ENCODE measurements at regions not wholly inside any gene's neighbourhood (a gene's known extent, or its start where the extent isn't known, plus 50 kb on each side); places are given as distances from the start of the nearest gene placed in this dataset.
A peak's percentile ranks its signal among the peaks of the same experiment; 100 is the strongest.

DNA sequence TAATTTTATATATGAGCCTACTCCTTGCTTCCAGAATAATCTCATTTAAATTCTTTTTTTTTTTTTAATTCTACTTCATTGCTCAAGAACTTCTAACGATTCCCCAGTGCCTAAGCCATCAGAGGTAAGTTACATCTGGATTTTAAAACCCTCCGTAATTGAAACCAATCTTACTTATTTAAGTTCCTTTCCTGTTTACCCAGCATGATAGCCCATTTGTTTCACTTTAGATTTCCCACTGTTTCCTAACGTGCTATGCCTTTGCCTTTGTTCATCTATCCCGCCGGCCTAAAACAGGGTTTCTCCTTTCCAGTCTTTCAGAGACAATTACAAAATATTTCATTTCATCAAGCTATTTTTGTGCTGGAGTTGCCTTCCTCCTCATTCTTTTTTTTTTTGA lies 75.8 kb upstream of the ETV1 start:
- no peak overlapping the region for H3K4me3 ChIP-seq (replicated peaks; ENCODE audit: insufficient read depth, low read length)

DNA sequence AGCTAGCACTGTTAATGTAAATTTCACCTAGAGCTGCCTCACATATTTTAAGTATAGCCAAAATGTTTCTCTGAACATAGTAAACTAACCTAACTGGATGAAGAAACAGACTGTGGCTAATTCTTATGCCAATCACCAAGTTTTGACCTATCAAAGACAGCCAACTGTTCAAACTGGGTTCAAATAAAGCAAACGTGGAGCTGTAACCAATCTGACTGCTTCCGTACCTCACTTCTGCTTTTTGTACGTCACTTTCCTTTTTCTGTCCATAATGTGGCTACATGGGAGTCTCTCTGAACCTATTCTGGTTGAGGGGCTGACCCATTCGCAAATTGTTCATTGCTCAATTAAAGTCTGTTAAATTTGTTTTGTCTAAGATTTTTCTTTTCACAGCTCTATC lies 66.3 kb upstream of the ETV1 start:
- DNase-seq (ENCODE audit: low read depth in 1 of 2, low spot score in 1 of 2) = no peak
- TF ChIP-seq POLR2AphosphoS5 (IDR thresholded peaks at IDR 0.05; ENCODE audit: low read depth) = no peak
- no peak for TF ChIP-seq GABPA (IDR thresholded peaks at IDR 0.05; ENCODE audit: low read depth)
- TF ChIP-seq SPI1 (IDR thresholded peaks at IDR 0.05; ENCODE audit: borderline replicate concordance, low read depth) = peak; percentile 70
- TF ChIP-seq, protein P1, sequence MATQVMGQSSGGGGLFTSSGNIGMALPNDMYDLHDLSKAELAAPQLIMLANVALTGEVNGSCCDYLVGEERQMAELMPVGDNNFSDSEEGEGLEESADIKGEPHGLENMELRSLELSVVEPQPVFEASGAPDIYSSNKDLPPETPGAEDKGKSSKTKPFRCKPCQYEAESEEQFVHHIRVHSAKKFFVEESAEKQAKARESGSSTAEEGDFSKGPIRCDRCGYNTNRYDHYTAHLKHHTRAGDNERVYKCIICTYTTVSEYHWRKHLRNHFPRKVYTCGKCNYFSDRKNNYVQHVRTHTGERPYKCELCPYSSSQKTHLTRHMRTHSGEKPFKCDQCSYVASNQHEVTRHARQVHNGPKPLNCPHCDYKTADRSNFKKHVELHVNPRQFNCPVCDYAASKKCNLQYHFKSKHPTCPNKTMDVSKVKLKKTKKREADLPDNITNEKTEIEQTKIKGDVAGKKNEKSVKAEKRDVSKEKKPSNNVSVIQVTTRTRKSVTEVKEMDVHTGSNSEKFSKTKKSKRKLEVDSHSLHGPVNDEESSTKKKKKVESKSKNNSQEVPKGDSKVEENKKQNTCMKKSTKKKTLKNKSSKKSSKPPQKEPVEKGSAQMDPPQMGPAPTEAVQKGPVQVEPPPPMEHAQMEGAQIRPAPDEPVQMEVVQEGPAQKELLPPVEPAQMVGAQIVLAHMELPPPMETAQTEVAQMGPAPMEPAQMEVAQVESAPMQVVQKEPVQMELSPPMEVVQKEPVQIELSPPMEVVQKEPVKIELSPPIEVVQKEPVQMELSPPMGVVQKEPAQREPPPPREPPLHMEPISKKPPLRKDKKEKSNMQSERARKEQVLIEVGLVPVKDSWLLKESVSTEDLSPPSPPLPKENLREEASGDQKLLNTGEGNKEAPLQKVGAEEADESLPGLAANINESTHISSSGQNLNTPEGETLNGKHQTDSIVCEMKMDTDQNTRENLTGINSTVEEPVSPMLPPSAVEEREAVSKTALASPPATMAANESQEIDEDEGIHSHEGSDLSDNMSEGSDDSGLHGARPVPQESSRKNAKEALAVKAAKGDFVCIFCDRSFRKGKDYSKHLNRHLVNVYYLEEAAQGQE (IDR thresholded peaks at IDR 0.05; ENCODE audit: insufficient replicate concordance, low read depth) = no peak
- TF ChIP-seq, protein P2, sequence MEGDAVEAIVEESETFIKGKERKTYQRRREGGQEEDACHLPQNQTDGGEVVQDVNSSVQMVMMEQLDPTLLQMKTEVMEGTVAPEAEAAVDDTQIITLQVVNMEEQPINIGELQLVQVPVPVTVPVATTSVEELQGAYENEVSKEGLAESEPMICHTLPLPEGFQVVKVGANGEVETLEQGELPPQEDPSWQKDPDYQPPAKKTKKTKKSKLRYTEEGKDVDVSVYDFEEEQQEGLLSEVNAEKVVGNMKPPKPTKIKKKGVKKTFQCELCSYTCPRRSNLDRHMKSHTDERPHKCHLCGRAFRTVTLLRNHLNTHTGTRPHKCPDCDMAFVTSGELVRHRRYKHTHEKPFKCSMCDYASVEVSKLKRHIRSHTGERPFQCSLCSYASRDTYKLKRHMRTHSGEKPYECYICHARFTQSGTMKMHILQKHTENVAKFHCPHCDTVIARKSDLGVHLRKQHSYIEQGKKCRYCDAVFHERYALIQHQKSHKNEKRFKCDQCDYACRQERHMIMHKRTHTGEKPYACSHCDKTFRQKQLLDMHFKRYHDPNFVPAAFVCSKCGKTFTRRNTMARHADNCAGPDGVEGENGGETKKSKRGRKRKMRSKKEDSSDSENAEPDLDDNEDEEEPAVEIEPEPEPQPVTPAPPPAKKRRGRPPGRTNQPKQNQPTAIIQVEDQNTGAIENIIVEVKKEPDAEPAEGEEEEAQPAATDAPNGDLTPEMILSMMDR (IDR thresholded peaks at IDR 0.05; ENCODE audit: insufficient read depth, low read length) = no peak
- Histone ChIP-seq H3K27ac (replicated peaks) (no peak overlapping the region), H3K4me3 (replicated peaks; ENCODE audit: insufficient read depth, low read length) (no peak overlapping the region), H3K27me3 (ENCODE audit: insufficient read depth, poor library complexity, severe bottlenecking) (no peaks in the 10 kb centered on the region)

More for the DNA sequence above, 75.8 kb upstream of the ETV1 start:
- no peak overlapping the region for H3K27ac ChIP-seq (replicated peaks)
- DNase-seq (ENCODE audit: low read depth in 1 of 2, low spot score in 1 of 2) = no peak
- TF ChIP-seq POLR2AphosphoS5 (IDR thresholded peaks at IDR 0.05; ENCODE audit: low read depth) (no peak), GABPA (IDR thresholded peaks at IDR 0.05; ENCODE audit: low read depth) (no peak), SPI1 (IDR thresholded peaks at IDR 0.05; ENCODE audit: borderline replicate concordance, low read depth) (no peak)
- TF ChIP-seq, protein P1 (IDR thresholded peaks at IDR 0.05; ENCODE audit: insufficient replicate concordance, low read depth) = no peak
- TF ChIP-seq, protein P2 (IDR thresholded peaks at IDR 0.05; ENCODE audit: insufficient read depth, low read length) = no peak
- no peaks in the 10 kb centered on the region for H3K27me3 ChIP-seq (ENCODE audit: insufficient read depth, poor library complexity, severe bottlenecking)

DNA sequence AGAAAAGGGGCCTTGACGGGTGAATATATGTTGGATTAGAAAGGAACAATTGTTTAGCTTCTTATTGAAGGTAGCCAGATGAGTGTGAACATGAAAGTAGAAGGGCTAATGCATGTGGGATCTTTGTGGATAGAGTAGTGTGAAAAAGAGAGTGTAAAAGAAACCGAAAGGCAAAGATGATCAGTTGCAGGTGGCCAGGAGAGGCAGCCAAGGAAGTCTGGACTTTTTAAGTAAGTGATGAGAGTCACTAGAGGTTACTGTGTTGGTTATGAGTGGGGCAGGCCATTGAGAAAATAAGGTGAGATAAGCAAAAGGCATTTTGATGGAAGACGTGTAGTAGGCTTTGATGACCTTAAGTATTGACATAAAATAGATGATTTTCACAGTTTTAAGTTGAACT lies 64.7 kb upstream of the ETV1 start:
- DNase-seq (ENCODE audit: low read depth in 1 of 2, low spot score in 1 of 2) = no peak
- H3K4me3 ChIP-seq (replicated peaks; ENCODE audit: insufficient read depth, low read length) = no peak overlapping the region
- no peak overlapping the region for H3K27ac ChIP-seq (replicated peaks)
- no peaks in the 10 kb centered on the region for H3K27me3 ChIP-seq (ENCODE audit: insufficient read depth, poor library complexity, severe bottlenecking)
- TF ChIP-seq GABPA (IDR thresholded peaks at IDR 0.05; ENCODE audit: low read depth) (no peak), POLR2AphosphoS5 (IDR thresholded peaks at IDR 0.05; ENCODE audit: low read depth) (no peak), SPI1 (IDR thresholded peaks at IDR 0.05; ENCODE audit: borderline replicate concordance, low read depth) (no peak)
- TF ChIP-seq, protein P1 (IDR thresholded peaks at IDR 0.05; ENCODE audit: insufficient replicate concordance, low read depth) = no peak
- TF ChIP-seq, protein P2 (IDR thresholded peaks at IDR 0.05; ENCODE audit: insufficient read depth, low read length) = no peak

All from HL-60 (cell line).